ENCODE measurements at regions not wholly inside any gene's neighbourhood (a gene's known extent, or its start where the extent isn't known, plus 50 kb on each side); places are given as distances from the start of the nearest gene placed in this dataset.
A peak's percentile ranks its signal among the peaks of the same experiment; 100 is the strongest.

DNA sequence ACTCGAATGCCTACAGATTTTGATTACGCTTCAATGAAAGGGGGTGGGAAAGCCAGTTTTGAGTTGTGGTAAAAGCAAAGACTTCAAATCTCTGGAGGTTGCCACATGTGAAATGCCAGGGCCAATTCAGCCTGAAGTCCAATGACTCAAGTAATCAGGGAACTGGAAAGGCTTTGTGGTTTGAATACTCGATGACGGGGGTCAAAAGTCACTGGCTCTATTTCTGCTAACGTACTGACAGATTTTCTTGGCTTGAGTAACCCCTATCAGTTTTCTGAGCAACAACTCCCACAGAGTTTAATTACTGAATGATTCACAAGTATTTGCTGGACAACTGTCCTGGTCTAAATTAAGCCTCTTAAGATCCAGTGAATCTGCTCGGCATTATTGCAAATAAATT lies 152.2 kb downstream of the SIPA1L2 start:
- DNase-seq (ENCODE audit: low read depth in 2 of 2) = peak; percentile 85 to 89
- TF ChIP-seq, protein P1, sequence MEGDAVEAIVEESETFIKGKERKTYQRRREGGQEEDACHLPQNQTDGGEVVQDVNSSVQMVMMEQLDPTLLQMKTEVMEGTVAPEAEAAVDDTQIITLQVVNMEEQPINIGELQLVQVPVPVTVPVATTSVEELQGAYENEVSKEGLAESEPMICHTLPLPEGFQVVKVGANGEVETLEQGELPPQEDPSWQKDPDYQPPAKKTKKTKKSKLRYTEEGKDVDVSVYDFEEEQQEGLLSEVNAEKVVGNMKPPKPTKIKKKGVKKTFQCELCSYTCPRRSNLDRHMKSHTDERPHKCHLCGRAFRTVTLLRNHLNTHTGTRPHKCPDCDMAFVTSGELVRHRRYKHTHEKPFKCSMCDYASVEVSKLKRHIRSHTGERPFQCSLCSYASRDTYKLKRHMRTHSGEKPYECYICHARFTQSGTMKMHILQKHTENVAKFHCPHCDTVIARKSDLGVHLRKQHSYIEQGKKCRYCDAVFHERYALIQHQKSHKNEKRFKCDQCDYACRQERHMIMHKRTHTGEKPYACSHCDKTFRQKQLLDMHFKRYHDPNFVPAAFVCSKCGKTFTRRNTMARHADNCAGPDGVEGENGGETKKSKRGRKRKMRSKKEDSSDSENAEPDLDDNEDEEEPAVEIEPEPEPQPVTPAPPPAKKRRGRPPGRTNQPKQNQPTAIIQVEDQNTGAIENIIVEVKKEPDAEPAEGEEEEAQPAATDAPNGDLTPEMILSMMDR (IDR thresholded peaks at IDR 0.05; ENCODE audit: low read depth, low read length) = no peak
- H3K4me3 ChIP-seq (replicated peaks in 1 of 2; ENCODE audit: low read depth in 2 of 2, low read length in 2 of 2) = no peak overlapping the region

DNA sequence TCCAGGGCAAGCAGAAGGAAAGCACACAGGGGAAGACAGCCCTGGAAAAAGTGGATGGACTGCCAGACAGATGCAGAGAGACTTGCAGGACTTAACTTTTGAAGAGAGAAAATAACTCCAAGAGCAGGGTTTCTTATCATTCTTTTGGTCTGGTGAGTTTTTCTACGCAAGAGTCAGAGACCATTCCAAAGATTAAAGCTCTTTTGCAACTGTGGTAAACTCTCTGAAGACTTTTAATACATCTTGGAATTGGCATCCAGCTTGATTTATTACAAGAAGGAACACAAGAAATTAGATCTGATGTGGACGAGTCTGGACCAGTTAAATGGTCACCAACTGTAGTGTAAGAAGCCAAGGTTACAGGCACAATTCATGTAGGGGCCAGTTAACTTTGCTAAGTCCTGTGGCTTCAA lies 153.4 kb downstream of the SIPA1L2 start:
- no peak overlapping the region for H3K4me3 ChIP-seq (replicated peaks in 1 of 2; ENCODE audit: low read depth in 2 of 2, low read length in 2 of 2)
- peak in 1 of 2 donors; percentile 73 for DNase-seq (ENCODE audit: low read depth in 2 of 2)
- TF ChIP-seq, protein P1 (IDR thresholded peaks at IDR 0.05; ENCODE audit: low read depth, low read length) = no peak

DNA sequence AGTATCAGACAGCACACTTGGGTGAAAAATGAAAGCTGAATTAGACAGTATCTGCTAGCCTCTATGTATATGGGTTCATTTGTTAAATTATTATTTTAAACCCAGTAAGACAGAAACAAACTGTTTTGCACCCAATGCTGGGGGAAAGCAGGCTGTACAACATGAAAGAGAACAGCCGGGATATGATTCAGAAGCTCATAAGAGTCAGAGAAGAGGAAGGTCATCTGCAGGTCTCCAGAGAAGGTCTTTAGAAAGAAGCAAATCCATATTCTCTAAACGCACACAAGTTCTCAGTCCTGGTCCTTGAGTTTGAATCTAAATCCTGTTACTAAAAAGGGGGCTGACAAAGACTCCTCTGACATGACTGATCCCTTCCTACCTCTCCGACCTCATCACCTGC lies 155.1 kb downstream of the SIPA1L2 start:
- H3K4me3 ChIP-seq (replicated peaks in 1 of 2; ENCODE audit: low read depth in 2 of 2, low read length in 2 of 2) = no peak overlapping the region
- TF ChIP-seq, protein P1 (IDR thresholded peaks at IDR 0.05; ENCODE audit: low read depth, low read length) = no peak
- DNase-seq (ENCODE audit: low read depth in 2 of 2) = peak in 1 of 2 donors; percentile 34

DNA sequence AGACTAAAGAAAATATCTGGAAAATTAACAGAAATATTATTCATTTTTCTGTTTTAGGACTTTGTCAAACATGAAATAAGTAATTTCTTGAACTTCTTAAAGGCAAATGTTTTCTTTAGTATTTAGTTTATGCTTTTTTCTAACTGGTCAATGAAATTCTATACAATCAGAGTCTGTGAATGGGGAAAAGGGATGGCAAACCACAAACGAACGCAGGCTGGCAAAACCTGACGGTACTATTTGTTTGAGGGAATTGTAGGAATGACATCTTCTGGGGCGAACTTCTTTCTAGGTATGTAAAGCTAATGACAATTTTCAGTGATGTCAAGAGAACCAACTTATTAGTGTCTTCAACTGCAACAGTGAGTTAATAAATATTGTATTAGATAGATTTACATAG lies 156.0 kb downstream of the SIPA1L2 start:
- DNase-seq (ENCODE audit: low read depth in 2 of 2) = no peak
- TF ChIP-seq, protein P1 (IDR thresholded peaks at IDR 0.05; ENCODE audit: low read depth, low read length) = no peak
- no peak overlapping the region for H3K4me3 ChIP-seq (replicated peaks in 1 of 2; ENCODE audit: low read depth in 2 of 2, low read length in 2 of 2)

DNA sequence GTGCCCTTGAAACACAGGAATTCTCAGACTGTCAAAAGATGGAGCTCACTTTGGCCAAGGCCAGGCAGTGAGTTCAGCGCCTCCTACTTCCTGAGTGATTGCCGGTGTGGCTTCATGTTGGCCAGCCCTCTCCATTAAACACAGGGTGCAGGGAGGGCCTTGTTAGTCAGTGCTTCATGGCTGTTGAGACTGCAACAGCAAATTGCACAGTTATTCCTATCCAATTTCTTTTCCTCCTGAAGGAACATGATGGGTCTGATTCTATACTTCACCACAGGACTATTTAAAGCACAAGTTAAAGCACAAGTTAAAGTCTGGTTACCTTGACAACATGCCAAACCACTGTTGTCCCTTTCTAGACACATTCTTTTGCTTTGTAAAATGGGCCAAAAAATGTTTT lies 156.6 kb downstream of the SIPA1L2 start:
- TF ChIP-seq, protein P1 (IDR thresholded peaks at IDR 0.05; ENCODE audit: low read depth, low read length) = no peak
- H3K4me3 ChIP-seq (replicated peaks in 1 of 2; ENCODE audit: low read depth in 2 of 2, low read length in 2 of 2) = no peak overlapping the region
- DNase-seq (ENCODE audit: low read depth in 2 of 2) = peak; percentile 50 to 61

DNA sequence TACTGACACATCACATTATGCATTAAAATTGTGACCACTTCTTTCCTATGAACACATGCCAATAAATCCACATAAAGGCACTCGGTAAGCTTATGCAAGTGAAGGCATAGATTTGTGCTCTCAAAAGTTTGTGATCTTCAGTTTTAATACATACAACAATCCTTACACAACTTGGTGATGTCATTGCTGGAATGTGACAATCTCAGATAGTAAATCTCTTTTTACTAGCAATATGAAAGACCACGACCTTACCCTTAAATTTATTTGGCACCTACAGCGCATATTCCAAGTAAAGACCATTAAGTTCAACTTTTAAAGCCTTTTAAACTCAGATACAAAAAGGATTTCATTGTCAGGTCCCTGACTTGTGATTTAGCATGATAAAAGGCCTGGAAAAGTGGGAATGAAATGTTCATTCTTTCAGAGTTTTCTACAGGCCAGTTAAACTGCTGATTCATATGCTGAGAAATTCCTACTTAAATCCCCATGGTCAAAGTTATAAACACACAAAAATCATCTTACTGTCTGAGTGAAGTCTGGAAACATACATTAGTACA lies 157.4 kb downstream of the SIPA1L2 start:
- peak; percentile 40 to 52 for DNase-seq (ENCODE audit: low read depth in 2 of 2)
- TF ChIP-seq, protein P1 (IDR thresholded peaks at IDR 0.05; ENCODE audit: low read depth, low read length) = no peak
- no peak overlapping the region for H3K4me3 ChIP-seq (replicated peaks in 1 of 2; ENCODE audit: low read depth in 2 of 2, low read length in 2 of 2)

DNA sequence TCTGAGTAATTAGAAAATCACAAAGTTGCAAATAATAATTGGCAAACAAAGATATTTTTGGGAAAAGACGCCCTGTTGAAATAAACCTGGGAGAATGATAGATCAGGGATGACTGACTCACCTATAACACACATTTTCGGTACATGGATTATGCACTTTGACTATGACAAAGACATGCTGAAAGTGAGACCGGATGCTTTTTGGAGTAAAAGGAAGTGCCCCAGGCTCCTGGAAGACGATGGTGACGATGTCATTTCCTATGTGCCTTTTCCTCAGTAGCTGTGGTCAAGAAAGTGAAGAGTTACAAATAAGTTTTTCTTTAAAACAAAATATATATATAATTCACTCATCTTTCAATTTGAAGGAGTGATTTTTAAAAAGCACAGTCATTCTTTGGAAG lies 158.7 kb downstream of the SIPA1L2 start:
- H3K4me3 ChIP-seq (replicated peaks in 1 of 2; ENCODE audit: low read depth in 2 of 2, low read length in 2 of 2) = no peak overlapping the region
- TF ChIP-seq, protein P1 (IDR thresholded peaks at IDR 0.05; ENCODE audit: low read depth, low read length) = no peak
- DNase-seq (ENCODE audit: low read depth in 2 of 2) = no peak

All from cardiac fibroblast (primary cell).